GM12873 (cell line): ENCODE measurements at regions not wholly inside any gene's neighbourhood (a gene's known extent, or its start where the extent isn't known, plus 50 kb on each side); places are given as distances from the start of the nearest gene placed in this dataset.

ENCODE experiments used
- CTCF ChIP-seq: IDR thresholded peaks from 2 replicates; pipeline ENCODE4 v1.5.1; 2012; ENCODE audit warnings: low read depth, mild to moderate bottlenecking, moderate library complexity, low read length, control low read depth; ENCODE audit not compliant: insufficient read depth; ENCODE audit errors: missing control alignments

- no peak for TF ChIP-seq CTCF
Measured at GRCh38 chr21:35222541-35222941, 173.4 kb upstream of the RUNX1 start.

DNA sequence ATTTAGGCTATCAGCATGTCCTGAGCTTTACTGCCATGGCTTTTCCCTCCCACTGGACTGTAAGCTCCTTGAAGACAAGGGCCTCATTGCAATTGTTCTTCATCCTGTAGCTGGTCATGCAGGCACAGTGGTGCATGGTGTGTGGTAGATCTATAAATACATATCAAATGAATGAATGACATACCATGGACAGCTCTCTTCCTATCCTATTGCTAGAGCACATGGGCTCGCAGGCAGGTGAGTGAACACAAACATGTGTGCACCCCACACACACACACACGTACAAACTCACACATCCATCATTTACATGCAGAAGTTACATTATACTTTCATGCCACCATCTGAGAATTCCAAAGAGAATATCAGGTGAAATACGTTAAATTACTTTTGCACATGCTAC is 172.9 kb upstream of the RUNX1 start:
- no peak for TF ChIP-seq CTCF

GRCh38 chr21:35220301-35220700 is 171.2 kb upstream of the RUNX1 start:
- no peak for TF ChIP-seq CTCF

DNA sequence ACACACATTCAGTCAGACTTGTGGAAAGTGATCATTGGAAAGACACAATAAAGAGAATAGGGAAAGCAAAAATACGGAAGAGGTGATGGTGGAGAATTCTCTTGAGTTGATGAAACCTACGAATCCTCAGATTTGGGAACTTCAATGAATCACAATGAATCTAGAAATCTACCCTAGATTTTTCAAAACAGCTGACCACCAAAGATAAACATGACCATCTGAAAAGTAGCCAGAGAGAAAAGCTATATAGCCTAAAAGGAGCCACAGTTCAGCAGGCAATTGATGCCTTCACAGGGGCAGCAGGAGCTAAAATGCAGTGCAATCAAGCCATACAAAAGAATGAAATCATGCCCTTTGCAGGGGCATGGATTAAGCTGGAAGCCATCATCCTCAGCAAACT is 170.6 kb upstream of the RUNX1 start:
- no peak for TF ChIP-seq CTCF

DNA sequence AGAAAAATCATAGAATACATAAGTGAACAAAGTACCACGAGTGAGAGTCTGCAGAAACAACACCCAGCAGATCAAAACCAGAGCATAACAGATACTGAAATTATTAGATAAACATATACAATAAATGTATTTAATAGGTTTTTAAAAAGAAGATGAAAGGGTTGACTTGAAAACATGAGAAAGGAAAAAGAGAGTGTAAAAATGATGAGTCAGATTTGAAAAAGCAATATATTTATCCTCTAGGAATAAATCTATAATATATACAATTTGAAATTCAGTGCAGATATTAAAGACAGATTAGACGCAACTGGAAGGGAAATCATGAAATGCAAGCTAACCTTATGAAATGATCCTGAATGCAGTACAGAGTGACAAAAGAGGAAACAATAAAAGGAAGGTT is 170.2 kb upstream of the RUNX1 start:
- no peak for TF ChIP-seq CTCF

GRCh38 chr21:35217504-35218060 is 168.5 kb upstream of the RUNX1 start:
- TF ChIP-seq CTCF = no peak

- TF ChIP-seq CTCF = no peak
Measured at GRCh38 chr21:35216996-35217395, 167.9 kb upstream of the RUNX1 start.
